ENCODE measurements at regions not wholly inside any gene's neighbourhood (a gene's known extent, or its start where the extent isn't known, plus 50 kb on each side); places are given as distances from the start of the nearest gene placed in this dataset.

DNA sequence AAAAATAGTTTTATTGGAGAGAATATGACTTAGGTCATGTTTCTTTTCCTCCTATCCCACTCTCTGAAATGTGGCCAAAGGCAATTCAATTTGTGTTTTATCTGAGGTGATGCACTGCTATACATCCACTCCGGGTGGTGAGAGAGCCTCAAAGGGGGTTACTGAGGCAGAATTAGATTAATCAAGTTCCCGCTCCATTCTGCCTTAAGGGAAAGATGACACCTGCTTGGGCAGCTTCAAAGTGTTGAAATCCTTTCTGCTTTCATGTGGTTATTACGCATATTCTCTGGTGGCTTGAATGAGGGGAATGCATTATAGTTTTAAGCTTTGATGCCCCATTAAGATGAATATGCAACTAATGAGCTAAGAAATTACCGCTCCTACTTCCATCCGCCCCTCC lies 213.0 kb upstream of the TMEFF2 start:
- TF ChIP-seq, protein P1, sequence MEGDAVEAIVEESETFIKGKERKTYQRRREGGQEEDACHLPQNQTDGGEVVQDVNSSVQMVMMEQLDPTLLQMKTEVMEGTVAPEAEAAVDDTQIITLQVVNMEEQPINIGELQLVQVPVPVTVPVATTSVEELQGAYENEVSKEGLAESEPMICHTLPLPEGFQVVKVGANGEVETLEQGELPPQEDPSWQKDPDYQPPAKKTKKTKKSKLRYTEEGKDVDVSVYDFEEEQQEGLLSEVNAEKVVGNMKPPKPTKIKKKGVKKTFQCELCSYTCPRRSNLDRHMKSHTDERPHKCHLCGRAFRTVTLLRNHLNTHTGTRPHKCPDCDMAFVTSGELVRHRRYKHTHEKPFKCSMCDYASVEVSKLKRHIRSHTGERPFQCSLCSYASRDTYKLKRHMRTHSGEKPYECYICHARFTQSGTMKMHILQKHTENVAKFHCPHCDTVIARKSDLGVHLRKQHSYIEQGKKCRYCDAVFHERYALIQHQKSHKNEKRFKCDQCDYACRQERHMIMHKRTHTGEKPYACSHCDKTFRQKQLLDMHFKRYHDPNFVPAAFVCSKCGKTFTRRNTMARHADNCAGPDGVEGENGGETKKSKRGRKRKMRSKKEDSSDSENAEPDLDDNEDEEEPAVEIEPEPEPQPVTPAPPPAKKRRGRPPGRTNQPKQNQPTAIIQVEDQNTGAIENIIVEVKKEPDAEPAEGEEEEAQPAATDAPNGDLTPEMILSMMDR (IDR thresholded peaks at IDR 0.05; ENCODE audit: low read depth, low read length) = no peak
- no peak for TF ChIP-seq EZH2phosphoT487 (IDR thresholded peaks at IDR 0.05; ENCODE audit: low read depth)
